Activated naive CD8-positive, alpha-beta T cell treated with anti-CD3 and anti-CD28 coated beads for 36 hours (primary cell): ENCODE measurements at regions not wholly inside any gene's neighbourhood (a gene's known extent, or its start where the extent isn't known, plus 50 kb on each side); places are given as distances from the start of the nearest gene placed in this dataset.
A peak's percentile ranks its signal among the peaks of the same experiment; 100 is the strongest.
"Not testable (repeated sequence)": the region's sequence is repeated elsewhere in the genome, so short reads cannot be mapped to it uniquely, and the experiment has no call there.

Experiments
- DNase-seq: peaks from one replicate; pipeline ENCODE4 v3.0.0; 2021
- H3K27ac Mint-ChIP-seq: one replicate; pipeline ENCODE4 v1.8.0; 2022; ENCODE audit warnings: mild to moderate bottlenecking, moderate library complexity, mixed read lengths
- H3K27me3 Mint-ChIP-seq: one replicate; pipeline ENCODE4 v1.8.0; 2022; ENCODE audit warnings: mild to moderate bottlenecking, mixed read lengths
- H3K36me3 Mint-ChIP-seq: one replicate; pipeline ENCODE4 v1.8.0; 2021; ENCODE audit warnings: mild to moderate bottlenecking, mixed read lengths
- H3K4me1 Mint-ChIP-seq: one replicate; pipeline ENCODE4 v1.8.0; 2021; ENCODE audit warnings: mixed read lengths
- H3K4me3 Mint-ChIP-seq: one replicate; pipeline ENCODE4 v1.8.0; 2022; ENCODE audit warnings: mild to moderate bottlenecking, moderate library complexity, mixed read lengths
- H3K9me3 Mint-ChIP-seq: one replicate; pipeline ENCODE4 v1.8.0; 2022; ENCODE audit warnings: mixed read lengths

DNA sequence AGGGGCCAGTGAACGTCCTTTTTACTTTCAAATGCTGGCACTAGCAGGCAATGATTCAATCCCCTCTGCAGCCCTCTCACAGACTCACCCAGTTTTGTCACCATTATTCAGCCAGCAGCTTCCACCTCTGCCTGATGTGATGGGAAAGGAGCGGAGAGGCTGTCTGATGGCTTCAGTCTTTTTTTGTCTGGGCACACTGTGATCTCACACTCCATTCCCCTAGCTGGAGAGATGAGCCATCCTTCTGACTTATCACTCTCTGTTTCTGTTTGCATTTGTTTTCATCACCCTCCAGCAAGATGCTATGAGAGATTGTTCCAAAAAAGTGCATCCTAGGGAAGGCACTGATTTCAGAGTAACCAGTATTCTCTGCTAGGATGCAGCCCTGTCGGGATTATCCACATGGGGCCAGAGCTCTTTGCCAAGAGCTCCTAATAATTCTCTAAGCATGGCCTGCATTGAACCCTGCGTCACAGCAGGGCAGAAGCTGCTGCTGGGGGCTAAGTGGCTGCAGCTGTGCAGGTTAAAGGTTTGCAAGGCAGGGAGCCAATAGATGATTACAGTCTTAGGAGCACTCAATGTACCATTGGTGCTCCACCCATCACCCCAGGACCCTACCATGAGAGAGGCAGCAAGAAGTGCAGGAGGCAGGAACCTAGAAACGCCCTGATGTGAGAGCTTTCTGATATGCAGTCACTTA, 236.1 kb upstream of the C16orf82 start:
- peak overlapping the region; percentile 7 for H3K27ac Mint-ChIP-seq
- no peaks in the 10 kb centered on the region for H3K4me1 Mint-ChIP-seq
- peaks cover 30% of the 10 kb centered on the region for H3K27me3 Mint-ChIP-seq
- no peaks in the 10 kb centered on the region for H3K36me3 Mint-ChIP-seq
- peaks cover 9% of the 10 kb centered on the region for H3K9me3 Mint-ChIP-seq
- no peak overlapping the region for H3K4me3 Mint-ChIP-seq
- no peak for DNase-seq

DNA sequence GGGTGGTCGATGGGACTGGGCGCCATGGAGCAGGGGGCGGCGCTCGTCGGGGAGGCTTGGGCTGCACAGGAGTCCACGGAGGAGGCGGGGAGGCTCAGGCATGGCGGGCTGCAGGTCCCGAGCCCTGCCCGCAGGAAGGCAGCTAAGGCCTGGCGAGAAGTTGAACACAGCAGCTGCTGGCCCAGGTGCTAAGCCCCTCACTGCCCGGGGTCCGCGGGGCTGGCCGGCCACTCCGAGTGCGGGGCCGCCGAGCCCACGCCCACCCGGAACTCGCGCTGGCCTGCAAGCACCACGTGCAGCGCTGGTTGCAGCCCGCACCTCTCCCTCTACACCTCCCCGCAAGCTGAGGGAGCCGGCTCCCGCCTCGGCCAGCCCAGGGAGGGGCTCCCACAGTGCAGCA, 230.6 kb upstream of the C16orf82 start:
- H3K27ac Mint-ChIP-seq, H3K27me3 Mint-ChIP-seq, H3K9me3 Mint-ChIP-seq, H3K4me3 Mint-ChIP-seq, DNase-seq, H3K4me1 Mint-ChIP-seq, H3K36me3 Mint-ChIP-seq: not testable (repeated sequence)

DNA sequence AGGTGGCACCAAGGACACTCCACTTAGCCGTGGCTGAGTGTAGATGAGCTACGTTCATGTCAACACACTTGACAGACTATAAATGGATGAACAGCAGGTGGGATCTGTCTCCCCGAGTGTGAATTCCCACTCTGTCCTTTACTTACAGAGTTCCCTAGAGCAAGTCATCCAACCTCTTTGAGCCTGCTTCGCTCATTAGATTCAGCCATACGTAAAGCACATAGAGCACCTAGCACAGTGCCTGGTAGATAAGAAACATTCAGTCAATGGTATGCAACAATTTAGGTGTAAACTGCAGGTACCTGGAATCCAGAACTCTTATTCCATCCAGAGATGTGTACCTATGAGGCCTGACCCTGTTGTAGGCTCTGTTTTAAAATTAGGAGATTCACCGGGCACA, 227.8 kb upstream of the C16orf82 start:
- Mint-ChIP-seq H3K4me1 (no peaks in the 10 kb centered on the region), H3K27ac (no peak overlapping the region), H3K27me3 (peaks cover 9% of the 10 kb centered on the region), H3K9me3 (peaks cover 1% of the 10 kb centered on the region), H3K4me3 (no peak overlapping the region), H3K36me3 (no peaks in the 10 kb centered on the region)
- DNase-seq, result no peak

DNA sequence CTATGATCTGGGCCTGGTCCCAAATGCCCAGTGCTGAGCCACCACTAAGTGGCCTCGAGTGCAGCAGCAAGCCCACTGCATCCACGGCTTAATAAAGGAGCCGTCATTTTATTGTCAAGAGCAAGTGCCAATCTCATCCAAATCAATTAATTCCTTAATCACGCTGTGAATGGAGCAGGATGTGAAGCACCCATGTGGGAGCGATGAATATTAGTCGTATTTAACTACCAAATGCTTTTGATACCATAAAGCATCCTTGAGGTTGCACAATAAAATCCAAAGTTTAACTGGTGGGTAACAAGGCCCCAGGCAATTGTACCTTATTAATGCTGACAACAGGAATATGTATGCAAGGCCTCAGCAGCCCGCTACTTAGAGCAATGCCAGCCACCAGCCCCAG, 226.0 kb upstream of the C16orf82 start:
- Mint-ChIP-seq H3K36me3 (no peaks in the 10 kb centered on the region), H3K4me1 (no peaks in the 10 kb centered on the region)

DNA sequence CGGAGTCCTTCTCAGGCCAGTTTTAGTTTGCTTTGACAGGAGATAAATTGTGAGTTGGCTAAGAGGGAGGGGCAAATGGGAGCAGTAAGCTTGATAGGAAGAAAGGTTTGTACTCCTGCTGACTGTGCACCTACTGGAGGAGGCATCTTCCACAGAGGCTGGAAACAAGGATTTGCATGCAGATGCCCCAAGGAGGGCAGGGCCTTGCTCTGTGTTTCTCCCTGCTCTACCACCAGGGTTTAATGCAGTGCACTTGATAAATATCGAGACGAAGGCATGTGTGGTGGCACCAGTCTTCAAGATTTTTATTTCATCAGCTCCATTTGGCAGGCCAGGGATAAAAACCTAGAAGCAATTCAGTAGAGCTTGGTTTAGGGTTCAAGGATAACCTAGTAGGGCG, 210.5 kb upstream of the C16orf82 start:
- Mint-ChIP-seq H3K27ac (no peak overlapping the region), H3K9me3 (peaks cover 17% of the 10 kb centered on the region), H3K27me3 (peaks cover 3% of the 10 kb centered on the region), H3K4me1 (no peaks in the 10 kb centered on the region), H3K4me3 (no peak overlapping the region), H3K36me3 (peaks cover 2% of the 10 kb centered on the region)
- no peak for DNase-seq

More for the DNA sequence above, 226.0 kb upstream of the C16orf82 start:
- H3K9me3 Mint-ChIP-seq, result no peaks in the 10 kb centered on the region
- no peak overlapping the region for H3K4me3 Mint-ChIP-seq
- no peak for DNase-seq
- H3K27me3 Mint-ChIP-seq, result peaks cover 15% of the 10 kb centered on the region
- H3K27ac Mint-ChIP-seq, result no peak overlapping the region

DNA sequence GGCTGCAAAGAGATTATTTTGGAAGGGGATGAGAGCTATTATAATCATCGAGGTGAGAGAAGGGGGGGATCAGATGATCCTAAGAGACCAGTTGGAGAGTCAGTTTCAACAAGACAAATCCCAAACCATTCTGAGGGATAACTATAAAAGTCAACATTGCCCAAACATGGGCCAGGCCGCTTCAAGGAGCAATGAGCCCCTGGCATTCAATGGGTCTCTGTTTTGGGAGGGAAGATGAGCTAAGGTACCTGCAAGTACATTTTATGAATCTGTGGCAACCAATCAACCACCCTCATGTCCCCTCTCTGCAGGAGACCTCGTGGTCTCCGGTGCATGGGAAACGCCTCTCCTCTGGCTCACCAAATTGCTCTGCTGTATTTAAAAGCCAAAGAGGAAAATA, 209.9 kb upstream of the C16orf82 start:
- no peaks in the 10 kb centered on the region for H3K4me1 Mint-ChIP-seq
- H3K27me3 Mint-ChIP-seq, result peaks cover 3% of the 10 kb centered on the region
- DNase-seq, result no peak
- peaks cover 2% of the 10 kb centered on the region for H3K36me3 Mint-ChIP-seq
- no peak overlapping the region for H3K27ac Mint-ChIP-seq
- H3K4me3 Mint-ChIP-seq, result no peak overlapping the region
- H3K9me3 Mint-ChIP-seq, result peaks cover 21% of the 10 kb centered on the region

DNA sequence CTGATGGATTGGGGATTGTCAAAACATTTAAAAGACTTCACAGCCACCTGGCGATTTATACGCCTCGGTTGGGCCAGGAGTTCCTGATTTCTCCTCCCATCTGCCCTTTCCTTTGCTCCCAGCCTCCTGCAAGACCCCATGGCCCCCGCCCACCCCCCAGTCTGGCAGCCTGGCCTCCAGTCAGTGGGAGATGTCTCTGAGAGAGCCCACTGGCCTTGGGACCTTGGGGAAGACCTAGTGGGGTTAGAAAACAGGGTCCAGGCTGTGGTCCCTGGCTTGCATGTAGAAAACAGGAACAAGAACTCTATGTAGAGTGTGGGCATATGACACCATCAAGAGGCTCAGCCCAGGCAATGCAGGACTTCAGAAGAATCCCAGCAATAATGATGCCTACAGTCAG, 209.4 kb upstream of the C16orf82 start:
- Mint-ChIP-seq H3K4me3 (no peak overlapping the region), H3K27ac (no peak overlapping the region), H3K36me3 (peaks cover 2% of the 10 kb centered on the region), H3K9me3 (peaks cover 22% of the 10 kb centered on the region), H3K27me3 (peaks cover 3% of the 10 kb centered on the region), H3K4me1 (no peaks in the 10 kb centered on the region)
- DNase-seq, result no peak

DNA sequence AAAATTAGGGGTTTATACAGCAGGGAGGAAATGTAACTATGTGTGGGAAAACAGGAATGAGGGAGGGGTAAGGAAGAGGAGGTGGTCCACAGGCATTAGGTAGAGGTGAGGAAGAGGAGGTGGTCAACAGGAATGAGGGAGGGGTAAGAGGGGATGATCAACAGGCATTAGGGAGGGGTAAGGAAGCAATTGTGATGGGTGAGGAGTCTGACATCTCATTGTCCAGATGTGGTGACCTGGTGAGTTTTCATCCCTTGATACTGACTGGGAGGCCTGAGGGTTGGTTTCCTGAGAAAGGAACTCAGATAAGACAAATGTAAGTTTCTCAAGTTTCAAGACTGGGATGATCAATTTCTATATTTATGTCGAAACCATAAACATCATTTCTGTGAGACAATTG, 206.2 kb upstream of the C16orf82 start:
- H3K4me3 Mint-ChIP-seq, result no peak overlapping the region
- H3K27me3 Mint-ChIP-seq, result peaks cover 7% of the 10 kb centered on the region
- peaks cover 22% of the 10 kb centered on the region for H3K9me3 Mint-ChIP-seq
- no peak for DNase-seq
- H3K4me1 Mint-ChIP-seq, result no peaks in the 10 kb centered on the region
- H3K27ac Mint-ChIP-seq, result no peak overlapping the region
- H3K36me3 Mint-ChIP-seq, result peaks cover 2% of the 10 kb centered on the region

DNA sequence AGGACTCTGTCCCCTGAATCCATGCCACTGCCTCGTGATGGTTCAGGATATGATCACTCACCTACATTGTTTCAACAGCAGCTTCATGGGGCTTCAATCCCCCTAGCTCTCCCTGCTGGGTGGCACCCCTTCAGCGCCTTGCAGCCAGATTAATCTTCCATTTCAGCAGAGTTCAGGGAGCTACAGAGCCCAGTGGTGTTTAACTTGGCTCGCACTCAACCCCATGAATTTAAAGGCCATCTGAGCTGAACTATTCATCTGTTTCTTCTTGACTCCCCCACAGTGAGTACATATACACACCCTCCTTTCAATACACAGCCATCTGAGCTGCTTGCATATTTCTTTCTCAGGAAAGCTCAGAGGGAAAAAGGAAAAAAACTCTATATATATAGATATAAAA, 202.8 kb upstream of the C16orf82 start:
- Mint-ChIP-seq H3K4me1 (no peaks in the 10 kb centered on the region), H3K4me3 (no peak overlapping the region), H3K27me3 (peaks cover 23% of the 10 kb centered on the region), H3K27ac (no peak overlapping the region), H3K9me3 (peaks cover 19% of the 10 kb centered on the region), H3K36me3 (no peaks in the 10 kb centered on the region)
- DNase-seq, result no peak

DNA sequence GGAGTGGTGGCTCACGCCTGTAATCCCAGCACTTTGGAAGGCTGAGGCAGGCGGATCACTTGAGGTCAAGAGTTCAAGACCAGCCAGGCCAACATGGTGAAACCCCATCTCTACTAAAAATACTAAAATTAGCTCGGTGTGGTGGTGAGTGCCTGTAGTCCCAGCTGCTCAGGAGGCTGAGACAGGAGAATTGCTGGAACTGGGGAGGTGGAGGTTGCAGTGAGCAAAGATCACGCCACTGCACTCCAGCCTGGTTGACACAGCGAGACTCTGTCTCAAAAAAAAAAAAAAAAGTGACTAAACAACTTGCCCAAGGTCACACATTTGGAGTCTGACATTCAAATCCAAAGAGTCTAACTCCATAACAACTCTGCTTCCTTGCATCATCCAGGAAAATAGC, 192.4 kb upstream of the C16orf82 start:
- H3K27ac Mint-ChIP-seq, H3K27me3 Mint-ChIP-seq, DNase-seq, H3K4me1 Mint-ChIP-seq, H3K36me3 Mint-ChIP-seq, H3K4me3 Mint-ChIP-seq, H3K9me3 Mint-ChIP-seq: not testable (repeated sequence)

DNA sequence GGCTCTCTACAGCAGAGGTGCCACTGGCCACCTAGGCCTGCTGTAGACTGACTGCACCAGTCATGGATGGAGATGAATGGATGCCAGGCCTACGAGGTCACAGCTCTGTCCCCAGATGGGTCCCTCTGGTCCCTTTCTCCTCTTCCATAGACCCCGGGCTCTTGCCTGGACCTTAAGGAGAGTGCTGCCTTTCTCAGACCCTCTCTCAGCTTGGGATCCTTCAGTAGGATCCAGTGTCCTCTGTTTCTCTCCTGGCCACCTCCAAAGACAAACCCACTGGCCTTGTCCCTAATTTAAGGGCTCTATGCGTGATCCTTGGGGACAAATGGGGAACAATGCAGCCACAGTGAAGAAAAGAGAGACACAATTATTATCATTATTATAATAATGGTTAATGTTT, 189.3 kb upstream of the C16orf82 start:
- Mint-ChIP-seq H3K4me3 (no peak overlapping the region), H3K4me1 (no peaks in the 10 kb centered on the region), H3K27ac (no peak overlapping the region), H3K36me3 (no peaks in the 10 kb centered on the region), H3K27me3 (peaks cover 3% of the 10 kb centered on the region), H3K9me3 (peaks cover under 1% of the 10 kb centered on the region)
- DNase-seq, result no peak

DNA sequence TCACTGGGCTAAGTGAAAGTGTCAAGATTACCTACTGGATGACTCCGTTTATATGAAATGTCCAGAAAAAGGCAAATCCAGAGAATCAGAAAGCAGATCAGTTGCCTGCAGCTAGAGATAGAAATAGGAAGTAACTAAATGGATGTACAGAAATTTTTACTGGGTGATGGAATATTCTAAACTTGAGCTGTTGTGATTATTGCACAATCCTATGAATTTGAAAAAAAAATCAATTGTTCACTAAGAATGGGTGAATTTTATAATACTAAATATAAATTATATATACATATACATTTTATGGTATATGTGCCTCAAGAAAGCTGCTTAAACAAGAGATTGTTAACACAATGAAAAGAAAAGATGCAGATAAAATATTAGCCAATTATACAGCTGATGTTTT, 181.1 kb upstream of the C16orf82 start:
- peaks cover 23% of the 10 kb centered on the region for H3K27me3 Mint-ChIP-seq
- no peak overlapping the region for H3K4me3 Mint-ChIP-seq
- H3K36me3 Mint-ChIP-seq, result peaks cover 2% of the 10 kb centered on the region
- H3K27ac Mint-ChIP-seq, result no peak overlapping the region
- H3K9me3 Mint-ChIP-seq, result peaks cover 9% of the 10 kb centered on the region
- DNase-seq, result no peak
- no peaks in the 10 kb centered on the region for H3K4me1 Mint-ChIP-seq

DNA sequence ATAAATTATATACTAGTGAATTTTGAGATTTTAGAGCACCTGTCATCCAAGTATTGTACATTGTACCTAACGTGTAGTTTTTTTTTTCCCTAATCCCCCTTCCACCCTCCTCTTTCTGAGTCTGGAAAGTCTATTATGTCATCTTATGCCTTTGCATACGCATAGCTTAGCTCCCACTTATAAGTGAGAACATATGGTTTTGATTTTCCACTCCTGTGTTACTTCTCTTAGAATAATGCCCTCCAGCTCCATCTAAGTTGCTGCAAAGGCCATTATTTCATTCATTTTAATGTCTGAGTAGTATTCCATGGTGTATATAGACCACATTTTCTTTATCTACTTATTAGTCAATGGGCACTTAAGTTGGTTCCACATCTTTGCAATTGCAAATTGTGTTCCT, 177.0 kb upstream of the C16orf82 start:
- no peaks in the 10 kb centered on the region for H3K4me1 Mint-ChIP-seq
- H3K36me3 Mint-ChIP-seq, result peaks cover 1% of the 10 kb centered on the region
- H3K27me3 Mint-ChIP-seq, result peaks cover 21% of the 10 kb centered on the region
- peaks cover 6% of the 10 kb centered on the region for H3K9me3 Mint-ChIP-seq
- H3K4me3 Mint-ChIP-seq, result no peak overlapping the region
- H3K27ac Mint-ChIP-seq, result no peak overlapping the region
- no peak for DNase-seq

DNA sequence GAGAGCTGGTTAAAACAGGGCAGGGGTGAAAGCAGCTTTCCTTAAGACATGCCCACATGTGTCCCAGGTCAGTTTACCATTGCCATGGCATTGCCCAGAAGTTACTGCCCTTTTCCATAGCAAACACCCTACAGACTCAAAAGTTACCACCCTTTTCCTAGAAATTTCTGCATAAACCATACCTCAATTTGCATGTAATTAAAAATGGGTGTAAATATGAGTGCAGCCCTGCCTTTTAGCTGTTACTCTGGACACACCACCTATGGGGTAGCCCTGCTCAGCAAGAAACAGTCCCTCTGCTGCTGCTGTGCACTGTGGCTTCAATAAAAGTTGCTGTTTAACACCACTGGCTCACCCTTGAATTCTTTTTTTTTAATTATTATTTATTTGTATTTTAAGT, 168.5 kb upstream of the C16orf82 start:
- Mint-ChIP-seq H3K36me3 (no peaks in the 10 kb centered on the region), H3K4me1 (no peaks in the 10 kb centered on the region), H3K27ac (no peak overlapping the region), H3K27me3 (peaks cover 31% of the 10 kb centered on the region), H3K9me3 (no peaks in the 10 kb centered on the region), H3K4me3 (no peak overlapping the region)
- DNase-seq, result no peak

DNA sequence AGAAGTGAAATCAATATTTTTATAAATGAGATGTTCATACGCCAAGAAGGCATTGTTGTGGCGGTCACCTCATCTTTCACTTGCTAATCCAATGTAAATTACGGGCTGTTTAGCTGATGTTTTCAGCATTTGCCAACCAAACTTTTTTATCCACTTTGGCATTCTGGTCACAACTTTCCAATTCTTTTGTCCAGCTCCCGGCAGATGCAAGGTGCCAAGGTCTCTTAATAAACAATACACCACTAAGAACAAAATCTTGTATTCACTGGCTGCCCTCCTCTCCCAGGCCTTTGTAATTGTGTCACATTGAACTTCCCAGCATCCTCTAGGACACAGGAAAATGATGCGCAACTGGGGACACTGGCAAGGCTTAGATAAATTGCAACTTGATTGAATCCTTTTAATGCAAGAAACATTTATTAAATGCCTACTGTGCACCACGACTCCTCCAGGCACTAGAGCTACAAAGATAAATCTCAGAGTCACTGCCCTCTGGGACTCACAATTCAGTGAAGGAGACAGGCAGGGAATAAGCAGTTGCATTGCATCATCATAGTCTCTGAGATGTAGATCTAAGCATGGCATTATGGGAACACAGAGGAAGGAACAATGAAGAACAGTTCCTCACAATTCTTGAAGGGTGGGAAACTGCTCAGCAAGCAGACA, 165.4 kb upstream of the C16orf82 start:
- Mint-ChIP-seq H3K36me3 (no peaks in the 10 kb centered on the region), H3K4me1 (no peaks in the 10 kb centered on the region), H3K4me3 (no peak overlapping the region), H3K27me3 (peaks cover 16% of the 10 kb centered on the region), H3K27ac (no peak overlapping the region), H3K9me3 (no peaks in the 10 kb centered on the region)
- no peak for DNase-seq

DNA sequence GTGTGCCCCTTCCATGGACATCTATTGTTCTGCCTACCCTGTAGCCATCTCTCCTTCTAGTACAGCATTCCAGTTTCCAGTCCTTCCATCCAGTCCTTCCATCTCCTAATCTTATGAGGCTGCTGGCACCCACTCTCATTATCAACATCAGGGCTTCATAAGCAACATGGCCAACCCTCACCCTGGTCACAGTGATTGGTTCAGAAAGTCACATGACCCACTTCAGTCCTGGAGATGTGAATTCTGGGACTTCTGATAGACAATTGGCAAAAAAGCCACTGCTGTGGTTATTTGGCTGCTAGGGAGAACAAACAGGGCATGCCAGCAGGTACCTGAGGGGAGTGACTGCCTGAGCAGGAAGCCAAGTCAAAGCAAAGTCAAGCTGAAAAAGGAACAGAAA, 164.7 kb upstream of the C16orf82 start:
- Mint-ChIP-seq H3K27ac (no peak overlapping the region), H3K27me3 (peaks cover 9% of the 10 kb centered on the region), H3K36me3 (no peaks in the 10 kb centered on the region), H3K4me1 (no peaks in the 10 kb centered on the region), H3K4me3 (no peak overlapping the region), H3K9me3 (no peaks in the 10 kb centered on the region)
- no peak for DNase-seq
